Astrocyte (in vitro differentiated cells and primary cell): ENCODE measurements at regions not wholly inside any gene's neighbourhood (a gene's known extent, or its start where the extent isn't known, plus 50 kb on each side); places are given as distances from the start of the nearest gene placed in this dataset.

Source experiments
- DNase-seq: peaks from one replicate; pipeline ENCODE4 v3.0.0-alpha.2; 2010; ENCODE audit warnings: low read depth
- FAIRE-seq: peaks from 2 replicates; lab custom pipeline; 2011; peaks lifted over from hg19 to GRCh38; lab: Jason Lieb, UNC
- H2AFZ ChIP-seq: 2 replicates; pipeline ENCODE4 v1.6.0; 2012; ENCODE audit warnings: low read depth, low read length, inconsistent platforms
- H3K27ac ChIP-seq: 2 replicates; pipeline ENCODE4 v1.5.1; 2011; ENCODE audit warnings: low read depth, low read length, inconsistent platforms
- H3K27me3 ChIP-seq: 2 replicates; pipeline ENCODE4 v1.6.0; 2011; ENCODE audit warnings: low read length, inconsistent platforms; ENCODE audit not compliant: insufficient read depth
- H3K36me3 ChIP-seq: 2 replicates; pipeline ENCODE4 v1.5.1; 2011; ENCODE audit warnings: low read length, inconsistent platforms; ENCODE audit not compliant: insufficient read depth
- H3K4me1 ChIP-seq: 2 replicates; pipeline ENCODE4 v1.5.1; 2011; ENCODE audit warnings: low read length, inconsistent platforms; ENCODE audit not compliant: insufficient read depth
- H3K4me2 ChIP-seq: 2 replicates; pipeline ENCODE4 v1.6.0; 2012; ENCODE audit warnings: low read length, inconsistent platforms
- H3K4me3 ChIP-seq: 2 replicates; pipeline ENCODE4 v1.5.1; 2011; ENCODE audit warnings: low read depth, mild to moderate bottlenecking, low read length, inconsistent platforms; ENCODE audit not compliant: insufficient read depth
- H3K79me2 ChIP-seq: 2 replicates; pipeline ENCODE4 v1.6.0; 2012; ENCODE audit warnings: mild to moderate bottlenecking, low read length, inconsistent platforms; ENCODE audit not compliant: insufficient read depth
- H3K9ac ChIP-seq: 2 replicates; pipeline ENCODE4 v1.6.0; 2012; ENCODE audit warnings: mild to moderate bottlenecking, low read length, inconsistent platforms
- H3K9me3 ChIP-seq: 2 replicates; pipeline ENCODE4 v1.5.1; 2012; ENCODE audit warnings: low read depth, mild to moderate bottlenecking, low read length, inconsistent platforms; ENCODE audit not compliant: insufficient read depth
- H4K20me1 ChIP-seq: 2 replicates; pipeline ENCODE4 v1.6.0; 2012; ENCODE audit warnings: low read length, inconsistent platforms; ENCODE audit not compliant: insufficient read depth
- H3K27ac Mint-ChIP-seq: one replicate; pipeline ENCODE4 v1.8.0; 2021; ENCODE audit warnings: mild to moderate bottlenecking, mixed read lengths; ENCODE audit not compliant: unreplicated experiment
- H3K27me3 Mint-ChIP-seq: one replicate; pipeline ENCODE4 v1.8.0; 2021; ENCODE audit warnings: low read depth, mixed read lengths; ENCODE audit not compliant: unreplicated experiment
- H3K36me3 Mint-ChIP-seq: one replicate; pipeline ENCODE4 v1.8.0; 2021; ENCODE audit warnings: low read depth, mixed read lengths; ENCODE audit not compliant: unreplicated experiment
- H3K4me1 Mint-ChIP-seq: one replicate; pipeline ENCODE4 v1.8.0; 2021; ENCODE audit warnings: low read depth, mixed read lengths; ENCODE audit not compliant: unreplicated experiment
- H3K4me3 Mint-ChIP-seq: one replicate; pipeline ENCODE4 v1.8.0; 2021; ENCODE audit warnings: mild to moderate bottlenecking, moderate library complexity, mixed read lengths; ENCODE audit not compliant: unreplicated experiment
- H3K9me3 Mint-ChIP-seq: one replicate; pipeline ENCODE4 v1.8.0; 2021; ENCODE audit warnings: mild to moderate bottlenecking, mixed read lengths; ENCODE audit not compliant: unreplicated experiment
- CTCF ChIP-seq: IDR thresholded peaks from 2 replicates; pipeline ENCODE4 v1.5.1; 2011; ENCODE audit warnings: low read depth, mild to moderate bottlenecking, inconsistent platforms, low read length, moderate library complexity; ENCODE audit not compliant: insufficient read depth
- EZH2 ChIP-seq: IDR thresholded peaks from 2 replicates; pipeline ENCODE4 v1.6.1; 2012; ENCODE audit warnings: mild to moderate bottlenecking, low read length, inconsistent platforms; ENCODE audit not compliant: insufficient read depth

GRCh38 chr11:91913407-91913806 is 311.2 kb upstream of the FAT3 start:
- Histone ChIP-seq H3K27me3 (no peaks in the 10 kb centered on the region), H3K4me2 (no peak overlapping the region), H4K20me1 (no peaks in the 10 kb centered on the region), H3K27ac (no peak overlapping the region), H3K4me1 (no peaks in the 10 kb centered on the region), H2AFZ (no peak overlapping the region), H3K79me2 (no peaks in the 10 kb centered on the region), H3K9me3 (no peaks in the 10 kb centered on the region), H3K4me3 (no peak overlapping the region), H3K9ac (no peak overlapping the region), H3K36me3 (no peaks in the 10 kb centered on the region)
- peaks cover 5% of the 10 kb centered on the region for H3K4me1 Mint-ChIP-seq
- H3K27me3 Mint-ChIP-seq: no peaks in the 10 kb centered on the region
- H3K27ac Mint-ChIP-seq: no peak overlapping the region
- no peak for TF ChIP-seq EZH2
- TF ChIP-seq CTCF: no peak
- no peaks in the 10 kb centered on the region for H3K36me3 Mint-ChIP-seq
- H3K9me3 Mint-ChIP-seq: peaks cover 2% of the 10 kb centered on the region
- no peak overlapping the region for H3K4me3 Mint-ChIP-seq
- no peak for FAIRE-seq
- no peak for DNase-seq

- H3K36me3 ChIP-seq: no peaks in the 10 kb centered on the region
- no peak overlapping the region for H3K27ac Mint-ChIP-seq
- H2AFZ ChIP-seq: no peak overlapping the region
- peaks cover 5% of the 10 kb centered on the region for H3K4me1 Mint-ChIP-seq
- no peak overlapping the region for H3K4me3 ChIP-seq
- H3K9me3 ChIP-seq: no peaks in the 10 kb centered on the region
- no peak overlapping the region for H3K4me3 Mint-ChIP-seq
- no peak overlapping the region for H3K27ac ChIP-seq
- no peaks in the 10 kb centered on the region for H3K36me3 Mint-ChIP-seq
- no peaks in the 10 kb centered on the region for H3K79me2 ChIP-seq
- DNase-seq (no peak), FAIRE-seq (no peak)
- TF ChIP-seq CTCF: no peak
- TF ChIP-seq EZH2: no peak
- H3K27me3 Mint-ChIP-seq: no peaks in the 10 kb centered on the region
- no peaks in the 10 kb centered on the region for H4K20me1 ChIP-seq
- H3K27me3 ChIP-seq: no peaks in the 10 kb centered on the region
- no peak overlapping the region for H3K9ac ChIP-seq
- H3K9me3 Mint-ChIP-seq: peaks cover 2% of the 10 kb centered on the region
- no peak overlapping the region for H3K4me2 ChIP-seq
- H3K4me1 ChIP-seq: no peaks in the 10 kb centered on the region
These were observed 312.3 kb upstream of the FAT3 start for GRCh38 chr11:91912322-91912721.

GRCh38 chr11:91906871-91907624 is 317.6 kb upstream of the FAT3 start:
- H3K4me3 ChIP-seq: no peak overlapping the region
- TF ChIP-seq CTCF (no peak), EZH2 (no peak)
- H3K27ac ChIP-seq: no peak overlapping the region
- Mint-ChIP-seq H3K4me1 (no peaks in the 10 kb centered on the region), H3K4me3 (no peak overlapping the region), H3K27me3 (no peaks in the 10 kb centered on the region), H3K36me3 (no peaks in the 10 kb centered on the region), H3K9me3 (no peaks in the 10 kb centered on the region), H3K27ac (no peak overlapping the region)
- no peak overlapping the region for H2AFZ ChIP-seq
- no peak for FAIRE-seq
- H3K27me3 ChIP-seq: no peaks in the 10 kb centered on the region
- H3K36me3 ChIP-seq: no peaks in the 10 kb centered on the region
- H3K4me1 ChIP-seq: no peaks in the 10 kb centered on the region
- H3K9ac ChIP-seq: no peak overlapping the region
- no peak overlapping the region for H3K4me2 ChIP-seq
- H4K20me1 ChIP-seq: no peaks in the 10 kb centered on the region
- no peaks in the 10 kb centered on the region for H3K9me3 ChIP-seq
- no peak for DNase-seq
- no peaks in the 10 kb centered on the region for H3K79me2 ChIP-seq
